Type B pancreatic cell (in vitro differentiated cells): ENCODE measurements at regions not wholly inside any gene's neighbourhood (a gene's known extent, or its start where the extent isn't known, plus 50 kb on each side); places are given as distances from the start of the nearest gene placed in this dataset.

Experiments used
- DNase-seq: peaks from one replicate; pipeline ENCODE4 v3.0.0; 2021; ENCODE audit warnings: mixed read lengths; ENCODE audit not compliant: unreplicated experiment; ENCODE audit errors: extremely low spot score
- H3K27ac Mint-ChIP-seq: 2 replicates; pipeline ENCODE4 v1.8.0; 2021; ENCODE audit warnings: mild to moderate bottlenecking, mixed read lengths
- H3K27me3 Mint-ChIP-seq: 2 replicates; pipeline ENCODE4 v1.8.0; 2021; ENCODE audit warnings: mixed read lengths
- H3K36me3 Mint-ChIP-seq: 2 replicates; pipeline ENCODE4 v1.8.0; 2021; ENCODE audit warnings: mixed read lengths
- H3K4me1 Mint-ChIP-seq: one replicate; pipeline ENCODE4 v1.8.0; 2021; ENCODE audit warnings: mixed read lengths; ENCODE audit not compliant: unreplicated experiment
- H3K4me3 Mint-ChIP-seq: 2 replicates; pipeline ENCODE4 v1.8.0; 2021; ENCODE audit warnings: mild to moderate bottlenecking, mixed read lengths
- H3K9me3 Mint-ChIP-seq: 2 replicates; pipeline ENCODE4 v1.8.0; 2021; ENCODE audit warnings: mixed read lengths
- TF ChIP-seq, protein P1 (sequence below): fragments of 200-600 bp; sonication (generic); conservative IDR thresholded peaks from 2 replicates; pipeline ENCODE4 v1.5.0; 2021; ENCODE audit warnings: antibody characterized with exemption, mild to moderate bottlenecking

- Mint-ChIP-seq H3K4me3 (no peak overlapping the region), H3K36me3 (no peaks in the 10 kb centered on the region), H3K27ac (no peak overlapping the region), H3K27me3 (peaks cover 3% of the 10 kb centered on the region), H3K4me1 (peaks cover 52% of the 10 kb centered on the region), H3K9me3 (no peaks in the 10 kb centered on the region)
- no peak for DNase-seq
- TF ChIP-seq, protein P1, sequence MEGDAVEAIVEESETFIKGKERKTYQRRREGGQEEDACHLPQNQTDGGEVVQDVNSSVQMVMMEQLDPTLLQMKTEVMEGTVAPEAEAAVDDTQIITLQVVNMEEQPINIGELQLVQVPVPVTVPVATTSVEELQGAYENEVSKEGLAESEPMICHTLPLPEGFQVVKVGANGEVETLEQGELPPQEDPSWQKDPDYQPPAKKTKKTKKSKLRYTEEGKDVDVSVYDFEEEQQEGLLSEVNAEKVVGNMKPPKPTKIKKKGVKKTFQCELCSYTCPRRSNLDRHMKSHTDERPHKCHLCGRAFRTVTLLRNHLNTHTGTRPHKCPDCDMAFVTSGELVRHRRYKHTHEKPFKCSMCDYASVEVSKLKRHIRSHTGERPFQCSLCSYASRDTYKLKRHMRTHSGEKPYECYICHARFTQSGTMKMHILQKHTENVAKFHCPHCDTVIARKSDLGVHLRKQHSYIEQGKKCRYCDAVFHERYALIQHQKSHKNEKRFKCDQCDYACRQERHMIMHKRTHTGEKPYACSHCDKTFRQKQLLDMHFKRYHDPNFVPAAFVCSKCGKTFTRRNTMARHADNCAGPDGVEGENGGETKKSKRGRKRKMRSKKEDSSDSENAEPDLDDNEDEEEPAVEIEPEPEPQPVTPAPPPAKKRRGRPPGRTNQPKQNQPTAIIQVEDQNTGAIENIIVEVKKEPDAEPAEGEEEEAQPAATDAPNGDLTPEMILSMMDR = no peak
Measured at GRCh38 chr6:14440215-14440910, 322.8 kb downstream of the CD83 start.

DNA sequence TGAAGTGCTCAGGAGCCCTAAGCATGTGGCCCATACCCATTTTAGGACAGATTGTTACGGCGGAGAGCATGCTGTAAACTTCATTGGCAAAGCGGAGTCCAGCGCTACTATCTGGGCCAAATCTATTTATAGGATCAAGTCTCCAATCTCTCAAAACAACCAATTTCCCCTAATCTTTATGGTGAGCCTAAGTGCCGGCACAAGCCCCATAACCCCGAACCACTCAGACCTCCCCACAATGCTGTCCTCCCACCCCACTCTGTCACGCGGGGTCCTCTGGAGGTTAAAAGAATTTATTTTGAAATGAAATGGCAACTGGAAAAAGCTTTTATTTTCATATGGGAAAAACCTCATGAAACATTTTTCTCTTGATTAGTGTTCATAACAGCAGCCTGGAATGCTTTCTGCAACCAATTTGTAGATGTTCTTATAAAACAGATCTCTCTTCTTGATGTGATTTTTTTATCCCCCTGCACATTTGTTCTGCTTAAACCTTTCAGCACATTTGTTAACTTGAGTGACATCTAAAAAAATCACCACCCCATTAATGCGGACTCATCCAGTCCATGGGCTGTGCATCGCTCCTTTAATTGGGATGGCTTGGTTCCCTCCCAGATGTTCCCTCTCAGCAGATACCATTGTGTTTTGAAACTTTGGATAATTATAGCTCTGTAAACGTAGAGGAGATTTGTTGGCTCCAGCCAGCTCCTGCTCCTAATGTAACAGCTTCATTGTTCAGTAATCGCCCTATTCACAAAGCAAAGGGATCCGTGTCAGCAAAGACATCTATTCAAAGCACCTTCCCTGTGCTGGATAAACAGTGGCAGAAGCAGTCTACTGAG lies 323.6 kb downstream of the CD83 start:
- Mint-ChIP-seq H3K4me3 (no peak overlapping the region), H3K4me1 (peaks cover 46% of the 10 kb centered on the region), H3K36me3 (no peaks in the 10 kb centered on the region), H3K27me3 (peaks cover 3% of the 10 kb centered on the region), H3K9me3 (no peaks in the 10 kb centered on the region), H3K27ac (no peak overlapping the region)
- TF ChIP-seq, protein P1 = no peak
- no peak for DNase-seq

- Mint-ChIP-seq H3K27ac (no peak overlapping the region), H3K9me3 (no peaks in the 10 kb centered on the region), H3K4me1 (peaks cover 36% of the 10 kb centered on the region), H3K36me3 (no peaks in the 10 kb centered on the region), H3K4me3 (no peak overlapping the region), H3K27me3 (peaks cover 3% of the 10 kb centered on the region)
- TF ChIP-seq, protein P1 = no peak
- DNase-seq = no peak
Measured at GRCh38 chr6:14442242-14442641, 324.7 kb downstream of the CD83 start.

GRCh38 chr6:14443629-14444268 lies 326.2 kb downstream of the CD83 start:
- Mint-ChIP-seq H3K4me1 (peaks cover 35% of the 10 kb centered on the region), H3K36me3 (peaks cover 4% of the 10 kb centered on the region)

DNA sequence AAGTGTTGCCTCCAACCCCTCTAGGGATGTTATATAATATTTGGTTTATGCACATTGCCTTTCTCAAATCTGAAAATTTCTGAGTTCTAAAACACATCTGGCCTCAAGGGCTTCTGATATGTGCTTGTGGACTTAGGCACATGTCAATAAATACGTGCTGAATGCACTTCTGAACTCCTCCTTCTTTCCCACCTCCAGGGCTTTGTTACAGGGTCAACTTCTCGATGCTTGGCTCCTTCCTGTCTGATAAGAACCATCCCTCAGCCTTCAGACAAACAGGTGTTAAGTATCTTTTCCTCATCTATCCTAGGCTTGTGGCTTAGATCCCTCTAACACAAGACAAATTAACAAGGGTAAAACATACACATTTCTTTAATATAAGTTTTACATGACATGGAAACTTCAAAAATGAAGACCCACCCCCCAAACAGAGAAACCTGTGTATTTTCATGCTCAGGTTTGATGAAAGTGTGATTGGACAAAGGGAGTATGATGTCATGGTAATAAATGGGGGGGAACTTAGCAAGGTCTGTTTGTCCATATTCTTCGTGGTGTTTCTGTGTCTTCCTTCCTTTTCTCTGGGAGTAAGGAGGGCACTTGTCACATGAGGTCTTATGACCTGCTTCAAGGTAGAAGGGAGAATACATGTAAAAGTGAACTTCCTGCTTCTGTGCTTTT lies 326.9 kb downstream of the CD83 start:
- Mint-ChIP-seq H3K36me3 (peaks cover 4% of the 10 kb centered on the region), H3K9me3 (no peaks in the 10 kb centered on the region), H3K27me3 (no peaks in the 10 kb centered on the region), H3K4me3 (no peak overlapping the region), H3K4me1 (peaks cover 32% of the 10 kb centered on the region), H3K27ac (no peak overlapping the region)
- no peak for DNase-seq
- TF ChIP-seq, protein P1 = no peak

More at GRCh38 chr6:14443629-14444268, 326.2 kb downstream of the CD83 start:
- TF ChIP-seq, protein P1 = no peak
- Mint-ChIP-seq H3K27ac (no peak overlapping the region), H3K4me3 (no peak overlapping the region), H3K9me3 (no peaks in the 10 kb centered on the region), H3K27me3 (peaks cover 3% of the 10 kb centered on the region)
- DNase-seq = no peak
